ENCODE measurements at regions not wholly inside any gene's neighbourhood (a gene's known extent, or its start where the extent isn't known, plus 50 kb on each side); places are given as distances from the start of the nearest gene placed in this dataset.

DNA sequence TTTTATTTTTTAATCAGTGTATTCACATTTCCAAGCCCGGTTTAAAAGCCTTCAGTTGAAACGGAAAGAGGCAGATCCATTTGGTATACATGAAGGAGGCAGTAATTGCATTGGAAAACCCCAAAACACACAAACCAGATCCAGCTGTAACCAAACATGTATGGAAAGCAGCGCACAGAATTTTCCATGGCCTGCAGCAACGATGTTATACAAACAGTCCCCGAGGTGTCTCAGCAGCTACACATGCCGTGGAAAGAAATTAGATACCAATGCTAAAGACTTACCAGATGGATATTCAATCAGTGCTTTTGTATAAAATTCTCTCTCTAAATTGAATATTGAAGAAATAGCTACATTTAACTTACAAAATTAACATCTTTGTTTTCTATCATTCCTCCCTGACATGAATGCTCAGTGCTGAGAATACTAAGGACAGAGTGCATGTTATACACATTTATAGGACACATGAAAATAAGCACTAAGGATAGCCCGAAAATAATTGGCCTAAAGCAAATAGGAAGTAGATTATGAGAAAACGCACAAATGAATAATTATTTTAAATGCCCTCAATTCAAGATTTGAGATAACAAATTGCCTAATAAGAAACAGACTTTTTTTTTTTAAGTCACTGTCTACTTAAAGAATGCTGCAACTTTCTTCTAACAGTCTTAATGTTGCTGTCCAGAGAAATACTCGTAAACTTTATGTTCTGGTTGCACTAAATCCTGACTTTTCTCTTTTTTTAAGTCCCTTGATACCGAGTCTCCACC, 713.1 kb downstream of the HDGFL1 start:
- Histone ChIP-seq H3K36me3 (ENCODE audit: control insufficient read depth, insufficient read depth, low read length) (no peaks in the 10 kb centered on the region), H3K9me3 (ENCODE audit: control insufficient read depth, insufficient read depth, low read depth, low read length) (no peaks in the 10 kb centered on the region), H3K27ac (ENCODE audit: low read depth, low read length) (no peak overlapping the region), H3K9ac (ENCODE audit: low read length) (no peak overlapping the region), H3K4me3 (ENCODE audit: low read depth, low read length) (no peak overlapping the region), H3K27me3 (ENCODE audit: control insufficient read depth, insufficient read depth, low read length) (no peaks in the 10 kb centered on the region), H3K4me1 (ENCODE audit: control insufficient read depth, insufficient read depth, low read length) (no peaks in the 10 kb centered on the region)

DNA sequence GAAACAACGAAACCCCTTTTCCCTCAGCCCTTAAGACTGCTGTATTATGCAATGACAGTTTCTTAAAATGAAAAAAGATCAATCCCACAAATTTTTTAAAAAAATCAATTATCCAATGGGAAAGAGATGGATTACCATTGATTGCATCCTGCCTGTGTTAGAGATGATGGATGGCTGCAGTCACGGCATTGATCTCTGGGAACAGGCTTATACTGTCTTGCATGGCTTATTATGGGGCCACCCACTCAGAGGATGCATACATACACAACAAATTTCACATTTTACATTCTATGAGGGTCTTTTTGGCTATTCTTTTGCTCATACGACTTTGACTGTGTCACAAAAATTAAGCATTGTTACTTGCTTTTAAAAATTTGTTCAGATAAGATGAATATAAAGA, 724.3 kb downstream of the HDGFL1 start:
- no peak overlapping the region for H3K4me3 ChIP-seq (ENCODE audit: low read depth, low read length)
- no peaks in the 10 kb centered on the region for H3K4me1 ChIP-seq (ENCODE audit: control insufficient read depth, insufficient read depth, low read length)
- no peaks in the 10 kb centered on the region for H3K27me3 ChIP-seq (ENCODE audit: control insufficient read depth, insufficient read depth, low read length)
- no peaks in the 10 kb centered on the region for H3K36me3 ChIP-seq (ENCODE audit: control insufficient read depth, insufficient read depth, low read length)
- no peak overlapping the region for H3K27ac ChIP-seq (ENCODE audit: low read depth, low read length)
- H3K9me3 ChIP-seq (ENCODE audit: control insufficient read depth, insufficient read depth, low read depth, low read length), result 0 out of 2 replicates have a peak, but pooled peaks cover 5% of the 10 kb centered on the region
- no peak overlapping the region for H3K9ac ChIP-seq (ENCODE audit: low read length)

DNA sequence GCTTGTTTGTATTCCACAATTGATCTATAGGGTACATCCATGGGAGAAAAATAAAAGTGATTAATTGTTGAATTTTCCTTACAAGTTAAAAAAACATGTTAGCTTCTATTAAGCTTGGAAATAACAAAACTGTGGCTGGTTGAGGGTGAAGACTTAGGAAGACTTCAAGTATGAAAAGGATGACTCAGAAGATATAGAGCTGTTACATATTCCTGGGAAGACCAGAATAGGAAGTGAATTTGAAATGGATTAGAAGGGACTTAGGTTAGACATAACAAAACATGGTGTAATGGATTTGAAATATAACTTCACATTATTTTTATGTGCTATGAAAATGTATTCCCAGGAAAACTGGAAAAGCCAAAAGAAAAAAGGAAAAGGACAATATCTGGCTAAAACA, 732.2 kb downstream of the HDGFL1 start:
- H3K27ac ChIP-seq (ENCODE audit: low read depth, low read length), result no peak overlapping the region
- H3K27me3 ChIP-seq (ENCODE audit: control insufficient read depth, insufficient read depth, low read length), result no peaks in the 10 kb centered on the region
- H3K9me3 ChIP-seq (ENCODE audit: control insufficient read depth, insufficient read depth, low read depth, low read length), result peaks cover 4% of the 10 kb centered on the region; the same call in 1 of the 2 replicates
- no peak overlapping the region for H3K9ac ChIP-seq (ENCODE audit: low read length)
- H3K4me1 ChIP-seq (ENCODE audit: control insufficient read depth, insufficient read depth, low read length), result no peaks in the 10 kb centered on the region
- no peak overlapping the region for H3K4me3 ChIP-seq (ENCODE audit: low read depth, low read length)
- H3K36me3 ChIP-seq (ENCODE audit: control insufficient read depth, insufficient read depth, low read length), result no peaks in the 10 kb centered on the region

DNA sequence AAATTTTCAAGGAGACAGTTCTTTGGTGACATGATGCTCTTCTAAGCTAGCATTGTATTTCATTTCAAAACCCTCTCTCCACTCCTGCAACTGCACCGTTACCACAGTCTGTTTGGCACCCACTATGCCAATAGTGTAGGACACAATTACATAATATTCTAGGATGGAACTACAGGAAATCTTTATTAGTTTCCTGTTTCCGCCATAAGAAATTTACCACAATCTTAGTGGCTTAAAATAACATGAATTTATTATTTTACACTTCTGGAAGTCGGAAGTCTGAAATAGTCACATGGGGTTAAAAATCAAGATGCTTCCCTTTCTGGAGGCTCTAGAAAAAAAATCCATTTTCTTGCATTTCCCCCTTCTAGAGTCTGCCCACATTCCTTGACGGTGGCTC, 733.1 kb downstream of the HDGFL1 start:
- H3K9ac ChIP-seq (ENCODE audit: low read length), result no peak overlapping the region
- no peaks in the 10 kb centered on the region for H3K27me3 ChIP-seq (ENCODE audit: control insufficient read depth, insufficient read depth, low read length)
- H3K36me3 ChIP-seq (ENCODE audit: control insufficient read depth, insufficient read depth, low read length), result no peaks in the 10 kb centered on the region
- H3K4me1 ChIP-seq (ENCODE audit: control insufficient read depth, insufficient read depth, low read length), result no peaks in the 10 kb centered on the region
- H3K27ac ChIP-seq (ENCODE audit: low read depth, low read length), result no peak overlapping the region
- H3K9me3 ChIP-seq (ENCODE audit: control insufficient read depth, insufficient read depth, low read depth, low read length), result peaks cover 4% of the 10 kb centered on the region; the same call in 1 of the 2 replicates
- H3K4me3 ChIP-seq (ENCODE audit: low read depth, low read length), result no peak overlapping the region

DNA sequence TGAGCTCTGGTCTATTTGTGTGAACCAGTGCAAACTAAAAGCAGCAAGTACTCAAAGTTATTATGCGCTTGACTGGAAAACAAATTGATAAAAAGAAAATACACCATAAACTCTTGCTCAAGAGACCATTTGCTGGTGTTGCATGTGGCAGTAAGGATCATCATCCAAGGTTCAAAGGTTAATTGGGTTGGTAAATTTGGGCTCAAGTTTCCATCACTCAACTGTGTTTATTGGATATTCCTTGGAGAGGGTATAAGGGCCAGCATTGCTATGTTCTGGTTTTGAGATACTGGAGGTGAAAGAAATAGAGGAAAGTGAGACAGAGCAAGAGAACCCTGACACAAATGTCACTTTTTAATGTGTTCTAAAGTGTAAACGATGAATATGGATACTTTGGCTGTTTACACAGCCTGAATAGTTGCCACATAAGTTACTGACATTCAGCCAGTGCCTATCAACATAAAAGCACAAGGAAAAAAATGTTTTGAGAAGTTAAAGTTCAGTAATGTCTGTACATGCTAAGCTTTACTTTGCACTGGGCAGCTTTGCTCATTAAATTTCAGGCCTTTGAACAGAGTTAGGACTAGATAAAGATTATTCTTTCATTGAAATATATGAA, 736.1 kb downstream of the HDGFL1 start:
- H3K27me3 ChIP-seq (ENCODE audit: control insufficient read depth, insufficient read depth, low read length), result no peaks in the 10 kb centered on the region
- no peak overlapping the region for H3K27ac ChIP-seq (ENCODE audit: low read depth, low read length)
- peaks cover 3% of the 10 kb centered on the region; the same call in 1 of the 2 replicates for H3K9me3 ChIP-seq (ENCODE audit: control insufficient read depth, insufficient read depth, low read depth, low read length)
- no peaks in the 10 kb centered on the region for H3K4me1 ChIP-seq (ENCODE audit: control insufficient read depth, insufficient read depth, low read length)
- H3K36me3 ChIP-seq (ENCODE audit: control insufficient read depth, insufficient read depth, low read length), result no peaks in the 10 kb centered on the region
- no peak overlapping the region for H3K9ac ChIP-seq (ENCODE audit: low read length)
- no peak overlapping the region for H3K4me3 ChIP-seq (ENCODE audit: low read depth, low read length)

DNA sequence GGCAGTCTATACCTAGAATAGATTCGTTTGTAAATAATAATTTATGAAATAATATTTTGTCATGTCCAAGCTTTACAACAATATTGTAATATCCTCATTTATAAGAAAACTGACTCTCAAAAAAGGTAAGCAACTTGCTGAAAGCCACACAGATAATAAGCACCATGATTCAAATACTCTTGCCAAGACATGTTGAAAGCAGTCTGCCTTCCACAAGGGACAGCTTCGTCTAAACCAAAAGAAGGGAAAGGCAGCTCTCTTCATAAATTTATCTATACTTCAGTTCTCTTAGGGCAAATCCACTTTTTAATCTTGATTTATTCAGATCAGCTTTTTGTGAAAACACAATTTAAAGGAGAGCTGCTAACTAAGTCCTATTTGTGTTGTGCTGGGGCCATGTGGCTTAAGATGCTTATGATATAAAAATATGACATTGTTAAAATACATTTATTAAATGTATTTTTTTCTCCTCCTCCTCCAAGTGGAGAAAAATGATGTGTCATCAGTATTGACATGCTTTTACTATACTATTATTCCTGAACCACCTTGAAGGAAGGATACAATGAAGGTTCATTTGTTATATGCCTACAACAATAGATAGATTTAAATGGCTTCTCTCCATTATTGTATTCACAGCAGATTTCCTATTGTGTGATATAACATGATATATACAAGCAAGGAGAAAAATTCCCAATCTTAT, 737.0 kb downstream of the HDGFL1 start:
- no peaks in the 10 kb centered on the region for H3K36me3 ChIP-seq (ENCODE audit: control insufficient read depth, insufficient read depth, low read length)
- no peaks in the 10 kb centered on the region for H3K27me3 ChIP-seq (ENCODE audit: control insufficient read depth, insufficient read depth, low read length)
- no peaks in the 10 kb centered on the region for H3K9me3 ChIP-seq (ENCODE audit: control insufficient read depth, insufficient read depth, low read depth, low read length)
- H3K4me1 ChIP-seq (ENCODE audit: control insufficient read depth, insufficient read depth, low read length), result no peaks in the 10 kb centered on the region
- H3K27ac ChIP-seq (ENCODE audit: low read depth, low read length), result no peak overlapping the region
- H3K9ac ChIP-seq (ENCODE audit: low read length), result no peak overlapping the region
- no peak overlapping the region for H3K4me3 ChIP-seq (ENCODE audit: low read depth, low read length)

DNA sequence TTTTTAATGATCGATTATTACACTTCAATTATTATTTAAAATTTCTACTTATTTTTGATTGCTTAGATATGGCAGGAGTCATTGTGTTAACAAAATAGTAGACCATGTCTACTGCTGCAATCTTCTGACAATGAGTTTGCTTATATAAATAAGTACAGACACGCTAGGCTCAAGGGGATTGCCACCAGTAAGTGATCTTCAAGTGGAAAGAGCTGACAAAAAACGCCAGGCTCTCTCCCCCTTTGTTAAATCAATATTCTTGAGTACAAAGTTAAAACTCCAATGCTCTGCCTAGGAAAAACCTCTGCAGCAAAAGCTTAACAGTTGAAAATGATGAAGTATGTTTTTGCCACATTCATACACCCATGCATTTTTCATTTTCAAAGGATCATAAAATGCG, 738.1 kb downstream of the HDGFL1 start:
- Histone ChIP-seq H3K27me3 (ENCODE audit: control insufficient read depth, insufficient read depth, low read length) (no peaks in the 10 kb centered on the region), H3K36me3 (ENCODE audit: control insufficient read depth, insufficient read depth, low read length) (no peaks in the 10 kb centered on the region), H3K27ac (ENCODE audit: low read depth, low read length) (no peak overlapping the region), H3K9ac (ENCODE audit: low read length) (no peak overlapping the region), H3K4me3 (ENCODE audit: low read depth, low read length) (no peak overlapping the region), H3K4me1 (ENCODE audit: control insufficient read depth, insufficient read depth, low read length) (no peaks in the 10 kb centered on the region), H3K9me3 (ENCODE audit: control insufficient read depth, insufficient read depth, low read depth, low read length) (no peaks in the 10 kb centered on the region)

DNA sequence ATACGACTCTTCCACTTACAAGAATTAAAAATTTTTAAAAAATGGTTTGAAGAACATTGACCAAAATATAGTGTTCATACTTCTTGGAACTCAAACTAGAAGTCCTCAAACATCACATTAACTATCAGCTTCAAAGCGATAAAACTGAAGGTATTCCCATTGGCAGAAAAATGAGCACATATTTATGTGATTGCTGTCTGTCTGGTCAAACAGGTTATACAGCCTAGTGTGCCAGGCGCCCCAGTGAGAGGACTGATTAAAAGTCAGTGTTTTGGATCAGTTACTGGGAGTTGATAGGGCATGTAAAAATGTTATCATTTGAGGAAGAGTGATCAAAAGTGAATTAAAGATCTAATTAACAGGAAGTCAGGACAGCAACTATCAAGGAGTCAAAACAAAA, 738.8 kb downstream of the HDGFL1 start:
- H3K9ac ChIP-seq (ENCODE audit: low read length), result no peak overlapping the region
- H3K4me1 ChIP-seq (ENCODE audit: control insufficient read depth, insufficient read depth, low read length), result no peaks in the 10 kb centered on the region
- no peaks in the 10 kb centered on the region for H3K36me3 ChIP-seq (ENCODE audit: control insufficient read depth, insufficient read depth, low read length)
- H3K9me3 ChIP-seq (ENCODE audit: control insufficient read depth, insufficient read depth, low read depth, low read length), result no peaks in the 10 kb centered on the region
- H3K4me3 ChIP-seq (ENCODE audit: low read depth, low read length), result no peak overlapping the region
- no peak overlapping the region for H3K27ac ChIP-seq (ENCODE audit: low read depth, low read length)
- no peaks in the 10 kb centered on the region for H3K27me3 ChIP-seq (ENCODE audit: control insufficient read depth, insufficient read depth, low read length)

DNA sequence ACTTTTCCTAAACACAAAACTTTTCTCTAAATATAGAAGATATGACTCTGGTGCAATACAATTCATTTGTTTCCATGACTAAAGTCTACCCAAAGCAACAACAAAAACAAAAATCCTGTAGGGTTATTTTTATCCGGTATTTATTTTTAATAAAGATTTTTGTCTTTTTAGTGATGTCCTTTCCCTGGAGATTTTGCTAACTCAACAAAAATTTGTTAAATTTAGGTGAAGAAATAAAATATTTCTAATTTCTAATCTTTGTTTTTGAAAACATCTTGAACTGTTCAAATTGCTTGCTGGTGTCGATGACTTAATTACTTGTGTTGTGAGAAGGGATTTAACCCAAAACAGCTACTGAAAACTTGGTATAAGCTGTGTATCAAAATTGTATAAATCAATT, 741.8 kb downstream of the HDGFL1 start:
- H3K27ac ChIP-seq (ENCODE audit: low read depth, low read length), result no peak overlapping the region
- H3K9me3 ChIP-seq (ENCODE audit: control insufficient read depth, insufficient read depth, low read depth, low read length), result no peaks in the 10 kb centered on the region
- H3K9ac ChIP-seq (ENCODE audit: low read length), result no peak overlapping the region
- no peak overlapping the region for H3K4me3 ChIP-seq (ENCODE audit: low read depth, low read length)
- H3K27me3 ChIP-seq (ENCODE audit: control insufficient read depth, insufficient read depth, low read length), result no peaks in the 10 kb centered on the region
- no peaks in the 10 kb centered on the region for H3K4me1 ChIP-seq (ENCODE audit: control insufficient read depth, insufficient read depth, low read length)
- H3K36me3 ChIP-seq (ENCODE audit: control insufficient read depth, insufficient read depth, low read length), result no peaks in the 10 kb centered on the region

DNA sequence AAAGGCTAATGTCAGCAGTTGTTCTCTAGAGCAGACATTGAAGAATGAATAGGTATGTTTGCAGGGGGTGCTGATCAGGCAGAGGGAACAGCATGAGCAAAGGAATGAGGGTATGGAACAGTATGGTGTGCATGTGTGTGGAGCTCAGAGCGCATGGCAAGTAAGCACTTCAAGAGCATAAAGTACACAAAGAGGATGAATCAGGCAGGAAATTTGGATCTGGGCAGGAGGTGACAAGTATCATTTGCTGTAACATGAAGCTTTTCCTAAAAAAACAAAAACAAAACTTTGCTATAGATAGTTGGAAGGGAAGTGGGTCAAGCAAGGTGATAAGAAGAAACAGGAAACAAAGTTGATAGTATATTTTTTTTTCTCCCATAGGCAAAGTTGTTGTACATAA, 746.8 kb downstream of the HDGFL1 start:
- no peak overlapping the region for H3K9ac ChIP-seq (ENCODE audit: low read length)
- H3K27me3 ChIP-seq (ENCODE audit: control insufficient read depth, insufficient read depth, low read length), result no peaks in the 10 kb centered on the region
- H3K4me3 ChIP-seq (ENCODE audit: low read depth, low read length), result no peak overlapping the region
- H3K9me3 ChIP-seq (ENCODE audit: control insufficient read depth, insufficient read depth, low read depth, low read length), result no peaks in the 10 kb centered on the region
- H3K4me1 ChIP-seq (ENCODE audit: control insufficient read depth, insufficient read depth, low read length), result no peaks in the 10 kb centered on the region
- no peak overlapping the region for H3K27ac ChIP-seq (ENCODE audit: low read depth, low read length)
- no peaks in the 10 kb centered on the region for H3K36me3 ChIP-seq (ENCODE audit: control insufficient read depth, insufficient read depth, low read length)

DNA sequence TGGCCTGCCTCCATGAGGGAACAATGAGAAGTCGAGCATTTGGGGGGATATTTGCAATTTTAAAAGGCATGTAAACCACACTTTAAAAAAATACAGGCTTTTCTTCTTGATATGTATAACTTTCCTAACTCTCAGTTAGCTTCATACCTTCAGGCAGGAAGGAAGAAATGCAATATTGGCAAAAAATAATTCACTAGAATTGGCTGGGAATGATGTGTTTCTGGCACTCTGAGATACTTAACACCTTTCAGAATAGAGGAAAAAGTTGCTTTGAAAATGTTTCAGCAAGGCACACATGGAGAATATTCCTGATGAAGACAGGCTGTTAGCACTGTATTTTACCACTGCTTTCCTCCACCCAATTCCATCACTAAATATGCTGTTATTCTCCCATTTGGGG, 747.6 kb downstream of the HDGFL1 start:
- no peak overlapping the region for H3K4me3 ChIP-seq (ENCODE audit: low read depth, low read length)
- no peaks in the 10 kb centered on the region for H3K27me3 ChIP-seq (ENCODE audit: control insufficient read depth, insufficient read depth, low read length)
- H3K9ac ChIP-seq (ENCODE audit: low read length), result no peak overlapping the region
- H3K27ac ChIP-seq (ENCODE audit: low read depth, low read length), result no peak overlapping the region
- no peaks in the 10 kb centered on the region for H3K9me3 ChIP-seq (ENCODE audit: control insufficient read depth, insufficient read depth, low read depth, low read length)
- H3K4me1 ChIP-seq (ENCODE audit: control insufficient read depth, insufficient read depth, low read length), result no peaks in the 10 kb centered on the region
- H3K36me3 ChIP-seq (ENCODE audit: control insufficient read depth, insufficient read depth, low read length), result no peaks in the 10 kb centered on the region

Measured in HUES6 (cell line).